ENCODE measurements at regions not wholly inside any gene's neighbourhood (a gene's known extent, or its start where the extent isn't known, plus 50 kb on each side); places are given as distances from the start of the nearest gene placed in this dataset.

GRCh38 chr2:13662055-13662454, 945.3 kb downstream of the TRIB2 start:
- no peak for TF ChIP-seq CTCF (IDR thresholded peaks at IDR 0.05; ENCODE audit: low read depth, low read length)
- no peak for TF ChIP-seq EZH2phosphoT487 (IDR thresholded peaks at IDR 0.05; ENCODE audit: low read depth)

All from OCI-LY3 (cell line).